Activated naive CD4-positive, alpha-beta T cell treated with anti-CD3 and anti-CD28 coated beads, Interleukin-2, amount 10 ng/mL, durations not matched to agents 7 days and 5 days (primary cell): ENCODE measurements at regions not wholly inside any gene's neighbourhood (a gene's known extent, or its start where the extent isn't known, plus 50 kb on each side); places are given as distances from the start of the nearest gene placed in this dataset.
"Not testable (repeated sequence)": the region's sequence is repeated elsewhere in the genome, so short reads cannot be mapped to it uniquely, and the experiment has no call there.

Experiments
- CTCF ChIA-PET: fragments of 350-600 bp; sonication (Branson Sonifier 250); formaldehyde crosslinking; loops from one replicate; lab custom pipeline; 2021; ENCODE audit warnings: antibody characterized with exemption; lab: Charles Lee
- DNase-seq: peaks from one replicate; pipeline ENCODE4 v3.0.0-alpha.2; 2020
- H3K27ac Mint-ChIP-seq: one replicate; pipeline ENCODE4 v1.8.0; 2021; ENCODE audit warnings: mild to moderate bottlenecking, moderate library complexity, mixed read lengths
- H3K27me3 Mint-ChIP-seq: one replicate; pipeline ENCODE4 v1.8.0; 2021; ENCODE audit warnings: mild to moderate bottlenecking, mixed read lengths
- H3K36me3 Mint-ChIP-seq: one replicate; pipeline ENCODE4 v1.8.0; 2021; ENCODE audit warnings: mixed read lengths
- H3K4me1 Mint-ChIP-seq: one replicate; pipeline ENCODE4 v1.8.0; 2021; ENCODE audit warnings: mixed read lengths
- H3K4me3 Mint-ChIP-seq: one replicate; pipeline ENCODE4 v1.8.0; 2021; ENCODE audit warnings: mild to moderate bottlenecking, moderate library complexity, mixed read lengths
- H3K9me3 Mint-ChIP-seq: one replicate; pipeline ENCODE4 v1.8.0; 2021; ENCODE audit warnings: mixed read lengths

GRCh38 chr6:66558189-66558588 is 851.2 kb upstream of the EYS start:
- no peak for DNase-seq
- no peaks in the 10 kb centered on the region for H3K27me3 Mint-ChIP-seq
- H3K27ac Mint-ChIP-seq = no peak overlapping the region
- no peaks in the 10 kb centered on the region for H3K36me3 Mint-ChIP-seq
- peaks cover 19% of the 10 kb centered on the region for H3K9me3 Mint-ChIP-seq
- H3K4me3 Mint-ChIP-seq = no peak overlapping the region
- CTCF ChIA-PET = interaction anchor here (0.6 to 1.3 kb wide), 3 partner anchors 9 to 81 kb away, joined by 3 read pairs; no protein-coding TSS in a partner anchor
- H3K4me1 Mint-ChIP-seq = no peaks in the 10 kb centered on the region

- CTCF ChIA-PET = interaction anchor here (1.3 kb wide), 1 partner anchor 10 kb away, joined by 3 read pairs; no protein-coding TSS in a partner anchor
These were observed 849.9 kb upstream of the EYS start for GRCh38 chr6:66556936-66557335.

GRCh38 chr6:66555082-66555481 is 848.1 kb upstream of the EYS start:
- H3K27me3 Mint-ChIP-seq = no peaks in the 10 kb centered on the region
- no peaks in the 10 kb centered on the region for H3K4me1 Mint-ChIP-seq
- no peak for DNase-seq
- no peaks in the 10 kb centered on the region for H3K36me3 Mint-ChIP-seq
- CTCF ChIA-PET = no interaction called here
- H3K9me3 Mint-ChIP-seq = peaks cover 20% of the 10 kb centered on the region
- no peak overlapping the region for H3K27ac Mint-ChIP-seq
- no peak overlapping the region for H3K4me3 Mint-ChIP-seq

More at GRCh38 chr6:66556936-66557335, 849.9 kb upstream of the EYS start:
- Mint-ChIP-seq H3K4me1 (no peaks in the 10 kb centered on the region), H3K36me3 (no peaks in the 10 kb centered on the region), H3K27me3 (no peaks in the 10 kb centered on the region), H3K27ac (no peak overlapping the region), H3K4me3 (no peak overlapping the region), H3K9me3 (peaks cover 19% of the 10 kb centered on the region)
- no peak for DNase-seq

- peaks cover 20% of the 10 kb centered on the region for H3K9me3 Mint-ChIP-seq
- H3K4me3 Mint-ChIP-seq = no peak overlapping the region
- H3K27me3 Mint-ChIP-seq = no peaks in the 10 kb centered on the region
- H3K36me3 Mint-ChIP-seq = no peaks in the 10 kb centered on the region
- CTCF ChIA-PET = no interaction called here
- no peak for DNase-seq
- H3K27ac Mint-ChIP-seq = no peak overlapping the region
- H3K4me1 Mint-ChIP-seq = no peaks in the 10 kb centered on the region
These were observed 846.4 kb upstream of the EYS start for GRCh38 chr6:66553441-66553840.

GRCh38 chr6:66538551-66539135 is 831.6 kb upstream of the EYS start:
- Mint-ChIP-seq H3K27ac (no peak overlapping the region), H3K4me1 (no peaks in the 10 kb centered on the region), H3K4me3 (no peak overlapping the region), H3K9me3 (peaks cover 9% of the 10 kb centered on the region), H3K27me3 (no peaks in the 10 kb centered on the region), H3K36me3 (no peaks in the 10 kb centered on the region)
- CTCF ChIA-PET = no interaction called here
- DNase-seq = no peak

GRCh38 chr6:66533921-66534404 is 826.9 kb upstream of the EYS start:
- Mint-ChIP-seq H3K27ac (no peak overlapping the region), H3K27me3 (no peaks in the 10 kb centered on the region), H3K9me3 (peaks cover 3% of the 10 kb centered on the region), H3K4me1 (no peaks in the 10 kb centered on the region), H3K4me3 (no peak overlapping the region), H3K36me3 (no peaks in the 10 kb centered on the region)
- no peak for DNase-seq
- CTCF ChIA-PET = no interaction called here

GRCh38 chr6:66526061-66526460 is 819.0 kb upstream of the EYS start:
- CTCF ChIA-PET = no interaction called here
- no peak overlapping the region for H3K4me3 Mint-ChIP-seq
- peaks cover 14% of the 10 kb centered on the region for H3K9me3 Mint-ChIP-seq
- no peak for DNase-seq
- H3K4me1 Mint-ChIP-seq = no peaks in the 10 kb centered on the region
- H3K36me3 Mint-ChIP-seq = no peaks in the 10 kb centered on the region
- H3K27ac Mint-ChIP-seq = no peak overlapping the region
- H3K27me3 Mint-ChIP-seq = no peaks in the 10 kb centered on the region

- Mint-ChIP-seq H3K9me3 (peaks cover 16% of the 10 kb centered on the region), H3K4me3 (no peak overlapping the region), H3K27ac (no peak overlapping the region), H3K27me3 (no peaks in the 10 kb centered on the region), H3K4me1 (no peaks in the 10 kb centered on the region), H3K36me3 (no peaks in the 10 kb centered on the region)
- DNase-seq = no peak
- CTCF ChIA-PET = no interaction called here
These were observed 815.8 kb upstream of the EYS start for GRCh38 chr6:66522864-66523263.

- peaks cover 9% of the 10 kb centered on the region for H3K9me3 Mint-ChIP-seq
- H3K4me3 Mint-ChIP-seq = no peak overlapping the region
- no peak for DNase-seq
- H3K27ac Mint-ChIP-seq = no peak overlapping the region
- no peaks in the 10 kb centered on the region for H3K36me3 Mint-ChIP-seq
- no peaks in the 10 kb centered on the region for H3K27me3 Mint-ChIP-seq
- CTCF ChIA-PET = no interaction called here
- no peaks in the 10 kb centered on the region for H3K4me1 Mint-ChIP-seq
These were observed 809.4 kb upstream of the EYS start for GRCh38 chr6:66516377-66516776.

- CTCF ChIA-PET = no interaction called here
- no peak overlapping the region for H3K27ac Mint-ChIP-seq
- H3K36me3 Mint-ChIP-seq = no peaks in the 10 kb centered on the region
- H3K9me3 Mint-ChIP-seq = peaks cover 8% of the 10 kb centered on the region
- no peak for DNase-seq
- H3K4me1 Mint-ChIP-seq = no peaks in the 10 kb centered on the region
- no peak overlapping the region for H3K4me3 Mint-ChIP-seq
- no peaks in the 10 kb centered on the region for H3K27me3 Mint-ChIP-seq
These were observed 801.4 kb upstream of the EYS start for GRCh38 chr6:66508433-66508832.

GRCh38 chr6:66499851-66500250 is 792.8 kb upstream of the EYS start:
- Mint-ChIP-seq H3K4me3 (no peak overlapping the region), H3K9me3 (peaks cover 12% of the 10 kb centered on the region), H3K36me3 (no peaks in the 10 kb centered on the region), H3K27ac (no peak overlapping the region), H3K27me3 (no peaks in the 10 kb centered on the region), H3K4me1 (no peaks in the 10 kb centered on the region)
- CTCF ChIA-PET = no interaction called here
- DNase-seq = no peak

- CTCF ChIA-PET = no interaction called here
- Mint-ChIP-seq H3K4me3 (no peak overlapping the region), H3K27ac (no peak overlapping the region), H3K36me3 (no peaks in the 10 kb centered on the region), H3K27me3 (no peaks in the 10 kb centered on the region), H3K4me1 (no peaks in the 10 kb centered on the region), H3K9me3 (peaks cover 10% of the 10 kb centered on the region)
- no peak for DNase-seq
These were observed 789.6 kb upstream of the EYS start for GRCh38 chr6:66496659-66497058.

- peaks cover 12% of the 10 kb centered on the region for H3K9me3 Mint-ChIP-seq
- H3K27ac Mint-ChIP-seq, CTCF ChIA-PET, H3K4me1 Mint-ChIP-seq, H3K36me3 Mint-ChIP-seq, DNase-seq, H3K27me3 Mint-ChIP-seq, H3K4me3 Mint-ChIP-seq: not testable (repeated sequence)
These were observed 787.6 kb upstream of the EYS start for GRCh38 chr6:66494643-66495042.

- no peak for DNase-seq
- Mint-ChIP-seq H3K27ac (no peak overlapping the region), H3K4me3 (no peak overlapping the region), H3K9me3 (peaks cover 5% of the 10 kb centered on the region), H3K4me1 (no peaks in the 10 kb centered on the region), H3K36me3 (no peaks in the 10 kb centered on the region), H3K27me3 (no peaks in the 10 kb centered on the region)
- CTCF ChIA-PET = no interaction called here
These were observed 782.4 kb upstream of the EYS start for GRCh38 chr6:66489269-66489987.

- no peak for DNase-seq
- CTCF ChIA-PET = no interaction called here
- no peaks in the 10 kb centered on the region for H3K36me3 Mint-ChIP-seq
These were observed 774.2 kb upstream of the EYS start for GRCh38 chr6:66481216-66481615.

More at GRCh38 chr6:66481216-66481615, 774.2 kb upstream of the EYS start:
- H3K4me3 Mint-ChIP-seq = no peak overlapping the region
- no peaks in the 10 kb centered on the region for H3K4me1 Mint-ChIP-seq
- peaks cover 5% of the 10 kb centered on the region for H3K9me3 Mint-ChIP-seq
- H3K27ac Mint-ChIP-seq = no peak overlapping the region
- no peaks in the 10 kb centered on the region for H3K27me3 Mint-ChIP-seq
